ENCODE measurements at regions not wholly inside any gene's neighbourhood (a gene's known extent, or its start where the extent isn't known, plus 50 kb on each side); places are given as distances from the start of the nearest gene placed in this dataset.

GRCh38 chr1:115452600-115453329 is 114.7 kb upstream of the NGF start:
- CTCF ChIA-PET = no interaction called here
- intact Hi-C loops (cut with micrococcal nuclease) = no loop called here

DNA sequence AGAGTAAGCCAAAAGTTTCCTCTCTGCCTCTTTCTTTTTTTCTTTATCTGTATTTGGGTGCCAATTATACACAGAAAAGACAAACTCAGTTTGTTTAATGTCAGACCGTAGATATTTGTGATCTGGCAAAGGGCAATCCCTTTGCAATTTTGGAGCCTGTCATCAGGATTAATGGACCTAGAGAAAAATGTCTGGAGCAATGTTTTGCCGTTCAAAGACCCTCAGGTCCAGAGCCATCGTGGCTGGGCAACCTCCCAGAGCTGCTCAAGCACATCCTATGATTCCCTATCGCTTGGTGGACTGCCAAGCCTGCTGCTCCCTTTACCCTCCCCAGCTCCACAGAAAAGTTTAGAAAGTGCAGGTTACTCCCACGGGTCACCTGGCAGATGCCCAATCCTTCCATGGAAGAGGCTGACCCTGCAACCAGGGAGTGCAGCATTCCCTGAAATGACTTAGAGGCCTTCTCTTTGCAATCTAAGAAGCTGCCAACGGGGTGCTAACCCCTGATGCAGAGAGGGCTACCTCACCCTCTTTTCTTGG is 112.5 kb upstream of the NGF start:
- Mint-ChIP-seq H3K27me3 (peaks cover 2% of the 10 kb centered on the region), H3K4me1 (no peaks in the 10 kb centered on the region), H3K4me3 (no peak overlapping the region), H3K36me3 (ENCODE audit: low read depth) (no peaks in the 10 kb centered on the region), H3K9me3 (no peaks in the 10 kb centered on the region), H3K27ac (no peak overlapping the region)
- DNase-seq (no peak), ATAC-seq (ENCODE audit: low read depth) (no peak)
- intact Hi-C loops (cut with micrococcal nuclease) = no loop called here
- TF ChIP-seq, protein P1, sequence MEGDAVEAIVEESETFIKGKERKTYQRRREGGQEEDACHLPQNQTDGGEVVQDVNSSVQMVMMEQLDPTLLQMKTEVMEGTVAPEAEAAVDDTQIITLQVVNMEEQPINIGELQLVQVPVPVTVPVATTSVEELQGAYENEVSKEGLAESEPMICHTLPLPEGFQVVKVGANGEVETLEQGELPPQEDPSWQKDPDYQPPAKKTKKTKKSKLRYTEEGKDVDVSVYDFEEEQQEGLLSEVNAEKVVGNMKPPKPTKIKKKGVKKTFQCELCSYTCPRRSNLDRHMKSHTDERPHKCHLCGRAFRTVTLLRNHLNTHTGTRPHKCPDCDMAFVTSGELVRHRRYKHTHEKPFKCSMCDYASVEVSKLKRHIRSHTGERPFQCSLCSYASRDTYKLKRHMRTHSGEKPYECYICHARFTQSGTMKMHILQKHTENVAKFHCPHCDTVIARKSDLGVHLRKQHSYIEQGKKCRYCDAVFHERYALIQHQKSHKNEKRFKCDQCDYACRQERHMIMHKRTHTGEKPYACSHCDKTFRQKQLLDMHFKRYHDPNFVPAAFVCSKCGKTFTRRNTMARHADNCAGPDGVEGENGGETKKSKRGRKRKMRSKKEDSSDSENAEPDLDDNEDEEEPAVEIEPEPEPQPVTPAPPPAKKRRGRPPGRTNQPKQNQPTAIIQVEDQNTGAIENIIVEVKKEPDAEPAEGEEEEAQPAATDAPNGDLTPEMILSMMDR (IDR thresholded peaks at IDR 0.05) = no peak
- ChIA-PET POLR2A (no interaction called here), CTCF (no interaction called here)

More at GRCh38 chr1:115452600-115453329, 114.7 kb upstream of the NGF start:
- Mint-ChIP-seq H3K36me3 (ENCODE audit: low read depth) (no peaks in the 10 kb centered on the region), H3K27ac (no peak overlapping the region), H3K9me3 (no peaks in the 10 kb centered on the region), H3K4me3 (no peak overlapping the region), H3K27me3 (peaks cover 2% of the 10 kb centered on the region), H3K4me1 (no peaks in the 10 kb centered on the region)
- no peak for ATAC-seq (ENCODE audit: low read depth)
- DNase-seq = no peak
- POLR2A ChIA-PET = no interaction called here
- TF ChIP-seq, protein P1 (IDR thresholded peaks at IDR 0.05) = no peak

GRCh38 chr1:115448282-115449044 is 110.4 kb upstream of the NGF start:
- intact Hi-C loops (cut with micrococcal nuclease) = no loop called here

GRCh38 chr1:115447672-115448071 is 109.6 kb upstream of the NGF start:
- CTCF ChIA-PET = no interaction called here
- H3K4me3 Mint-ChIP-seq = no peak overlapping the region
- ATAC-seq (ENCODE audit: low read depth) = no peak
- POLR2A ChIA-PET = no interaction called here
- H3K4me1 Mint-ChIP-seq = no peaks in the 10 kb centered on the region
- no peaks in the 10 kb centered on the region for H3K36me3 Mint-ChIP-seq (ENCODE audit: low read depth)
- H3K9me3 Mint-ChIP-seq = no peaks in the 10 kb centered on the region
- H3K27ac Mint-ChIP-seq = no peak overlapping the region
- TF ChIP-seq, protein P1 (IDR thresholded peaks at IDR 0.05) = no peak
- peaks cover 2% of the 10 kb centered on the region for H3K27me3 Mint-ChIP-seq
- DNase-seq = no peak
- intact Hi-C loops (cut with micrococcal nuclease) = no loop called here

More at GRCh38 chr1:115448282-115449044, 110.4 kb upstream of the NGF start:
- H3K27ac Mint-ChIP-seq = no peak overlapping the region
- no peaks in the 10 kb centered on the region for H3K9me3 Mint-ChIP-seq
- ChIA-PET CTCF (no interaction called here), POLR2A (no interaction called here)
- no peak for ATAC-seq (ENCODE audit: low read depth)
- no peak overlapping the region for H3K4me3 Mint-ChIP-seq
- TF ChIP-seq, protein P1 (IDR thresholded peaks at IDR 0.05) = no peak
- H3K4me1 Mint-ChIP-seq = no peaks in the 10 kb centered on the region
- H3K27me3 Mint-ChIP-seq = peaks cover 2% of the 10 kb centered on the region
- no peaks in the 10 kb centered on the region for H3K36me3 Mint-ChIP-seq (ENCODE audit: low read depth)
- no peak for DNase-seq

GRCh38 chr1:115445090-115445489 is 107.0 kb upstream of the NGF start:
- Mint-ChIP-seq H3K36me3 (ENCODE audit: low read depth) (no peaks in the 10 kb centered on the region), H3K4me1 (no peaks in the 10 kb centered on the region), H3K4me3 (no peak overlapping the region), H3K27me3 (peaks cover 1% of the 10 kb centered on the region), H3K9me3 (no peaks in the 10 kb centered on the region), H3K27ac (no peak overlapping the region)
- ChIA-PET POLR2A (no interaction called here), CTCF (no interaction called here)
- DNase-seq (no peak), ATAC-seq (ENCODE audit: low read depth) (no peak)
- TF ChIP-seq, protein P1 (IDR thresholded peaks at IDR 0.05) = no peak
- intact Hi-C loops (cut with micrococcal nuclease) = no loop called here
